HG02759 (cell line): ENCODE measurements at regions not wholly inside any gene's neighbourhood (a gene's known extent, or its start where the extent isn't known, plus 50 kb on each side); places are given as distances from the start of the nearest gene placed in this dataset.
"Not testable (repeated sequence)": the region's sequence is repeated elsewhere in the genome, so short reads cannot be mapped to it uniquely, and the experiment has no call there.

ENCODE experiments used
- ATAC-seq: cut with Tn5 transposase; IDR thresholded peaks from one replicate; pipeline ENCODE4 v1.9.1; 2021; ENCODE audit warnings: mild to moderate bottlenecking, moderate library complexity; ENCODE audit not compliant: unreplicated experiment

GRCh38 chr18:65206551-65207260 lies 544.1 kb upstream of the CDH7 start:
- ATAC-seq, result no peak

GRCh38 chr18:65202091-65202490 lies 548.7 kb upstream of the CDH7 start:
- no peak for ATAC-seq

DNA sequence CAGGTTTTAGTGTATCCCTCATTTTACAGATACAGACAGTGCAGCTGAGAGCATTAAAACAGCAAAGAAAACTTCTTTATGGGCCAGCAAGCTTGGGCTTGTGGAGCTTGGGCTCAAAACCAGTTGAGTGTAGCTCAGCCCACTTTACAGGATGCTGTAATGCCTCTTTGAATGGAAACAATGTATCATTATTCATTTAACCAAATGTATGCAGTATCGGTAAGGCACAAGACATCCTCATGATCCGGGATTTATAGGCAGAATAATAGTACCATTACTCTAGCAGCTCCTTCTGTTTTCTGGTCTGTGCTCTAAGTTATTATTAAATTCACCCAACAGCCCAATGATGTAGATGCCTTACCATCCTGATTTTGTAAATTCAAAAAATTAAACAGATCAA lies 575.1 kb upstream of the CDH7 start:
- ATAC-seq, result no peak

DNA sequence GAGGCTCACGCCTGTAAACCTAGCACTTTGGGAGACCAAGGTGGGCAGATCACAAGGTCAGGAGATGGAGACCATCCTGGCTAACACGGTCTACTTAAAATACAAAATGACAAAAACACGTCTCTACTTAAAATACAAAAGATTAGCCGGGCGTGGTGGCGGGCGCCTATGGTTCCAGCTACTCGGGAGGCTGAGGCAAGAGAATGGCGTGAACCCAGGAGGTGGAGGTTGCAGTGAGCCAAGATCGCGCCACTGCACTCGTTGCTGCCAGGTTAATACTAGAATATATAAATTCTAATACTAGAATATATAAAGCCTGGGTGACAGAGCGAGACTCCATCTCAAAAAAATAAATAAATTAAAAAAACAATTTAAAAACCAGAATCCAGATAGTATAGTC lies 588.7 kb upstream of the CDH7 start:
- ATAC-seq, result not testable (repeated sequence)

DNA sequence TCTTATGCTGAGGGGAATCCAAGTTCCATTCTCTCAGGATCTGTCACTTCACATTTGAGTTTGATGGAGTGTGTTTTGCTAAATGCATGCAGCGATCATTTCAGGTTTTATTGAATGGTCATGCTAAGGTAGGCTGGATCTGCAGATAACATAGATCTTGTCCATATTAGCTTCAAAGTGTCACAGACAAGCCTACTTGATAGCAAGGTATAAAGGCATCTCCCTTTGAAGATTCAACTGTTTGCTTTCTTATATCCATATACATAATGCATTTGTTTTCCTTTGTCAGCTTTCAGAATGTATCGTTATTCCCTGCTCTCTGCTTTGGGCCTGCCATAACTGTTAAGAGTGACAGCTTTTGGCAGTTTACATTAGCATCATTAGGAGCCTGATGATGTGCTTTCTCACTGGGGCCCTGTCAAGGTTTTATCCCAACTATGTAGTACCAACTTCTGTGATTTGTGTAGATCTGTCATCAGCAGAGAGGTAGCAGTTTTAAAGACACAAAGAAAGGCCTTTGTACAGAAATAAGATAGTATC lies 604.3 kb upstream of the CDH7 start:
- ATAC-seq, result no peak

DNA sequence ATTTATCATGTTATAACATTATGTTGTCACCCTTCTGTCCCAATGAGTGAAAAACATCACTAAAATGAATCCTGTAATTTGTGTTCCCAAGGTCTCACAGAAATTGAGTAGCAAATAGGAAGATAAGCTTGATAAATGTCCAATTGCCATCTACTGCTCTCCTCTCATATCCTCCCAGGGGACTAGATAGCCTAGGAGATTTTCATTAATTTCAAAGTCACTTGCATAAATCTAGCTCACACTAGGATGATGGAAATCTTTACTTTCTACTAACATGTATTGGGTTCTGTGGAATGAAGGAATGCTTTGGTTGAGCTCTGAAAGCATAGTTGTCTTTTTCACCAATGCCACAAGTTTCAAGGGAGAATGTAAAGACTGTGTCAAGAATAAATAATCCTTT lies 605.5 kb upstream of the CDH7 start:
- ATAC-seq, result no peak

DNA sequence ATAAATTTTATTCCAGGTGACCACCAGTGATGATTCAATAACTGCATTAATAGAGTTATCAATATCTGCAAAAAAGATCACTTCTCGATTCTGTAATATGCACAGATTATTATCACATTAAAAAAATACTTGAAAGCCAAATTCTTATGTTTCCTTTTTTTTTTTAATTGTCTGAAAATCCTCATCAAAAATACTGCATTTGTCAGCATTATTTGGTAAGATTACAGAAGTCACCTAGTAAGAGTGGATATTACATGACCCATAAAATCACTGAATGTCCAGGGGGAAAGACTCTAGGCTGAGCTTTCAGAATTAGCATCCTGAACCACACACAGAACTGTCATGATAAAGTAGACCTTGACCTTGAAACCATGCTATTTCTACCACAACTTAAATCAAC lies 617.2 kb upstream of the CDH7 start:
- no peak for ATAC-seq

GRCh38 chr18:65124633-65125032 lies 626.2 kb upstream of the CDH7 start:
- no peak for ATAC-seq

DNA sequence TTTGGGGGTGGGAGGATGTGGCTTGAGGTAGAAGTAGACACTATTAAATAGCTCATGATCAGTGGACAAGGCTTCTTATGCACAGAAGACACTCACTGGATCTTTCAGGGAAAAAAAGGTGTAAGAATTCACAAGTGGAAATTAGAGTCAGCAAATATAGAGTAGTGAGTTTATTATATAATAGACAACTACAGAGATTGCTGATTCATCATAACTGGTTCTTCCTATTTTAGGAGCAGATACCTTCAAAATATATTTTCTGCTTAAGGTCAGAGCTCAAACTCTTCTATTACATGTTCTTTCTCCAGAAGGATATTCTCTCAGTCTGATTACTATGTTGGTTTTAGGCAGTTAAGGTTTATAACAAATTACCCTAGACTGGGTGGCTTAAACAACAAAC lies 646.9 kb upstream of the CDH7 start:
- no peak for ATAC-seq

- no peak for ATAC-seq
Observed at GRCh38 chr18:65093346-65093745, 657.5 kb upstream of the CDH7 start.

GRCh38 chr18:65091744-65092329 lies 659.0 kb upstream of the CDH7 start:
- ATAC-seq, result peak; percentile 45

- ATAC-seq, result no peak
Observed at GRCh38 chr18:65082907-65083306, 667.9 kb upstream of the CDH7 start.

GRCh38 chr18:65081786-65082185 lies 669.0 kb upstream of the CDH7 start:
- ATAC-seq, result no peak

DNA sequence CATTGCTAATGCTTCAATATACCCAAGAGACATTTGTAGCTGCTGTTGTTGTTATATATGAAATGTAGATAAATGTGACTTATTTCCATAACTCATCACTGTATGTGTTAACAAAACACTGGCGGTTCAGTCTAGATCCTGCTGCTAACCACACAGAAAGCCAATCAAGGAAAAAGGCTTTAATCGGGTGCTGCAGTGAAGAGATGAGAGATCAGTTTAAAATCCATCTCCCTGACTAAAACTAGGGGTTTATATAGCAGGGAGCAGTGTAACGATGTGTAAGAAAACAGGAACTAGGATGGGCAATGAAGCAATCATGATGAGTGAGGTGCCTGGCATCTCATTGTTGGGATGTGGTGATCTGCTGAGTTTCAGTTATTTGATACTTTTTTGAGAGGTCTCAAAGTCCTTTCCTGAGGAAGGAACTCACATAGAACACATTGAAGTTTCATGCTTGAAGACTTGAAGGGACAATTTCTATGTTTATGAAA lies 677.7 kb upstream of the CDH7 start:
- no peak for ATAC-seq

- ATAC-seq, result no peak
Observed at GRCh38 chr18:65057439-65058083, 693.3 kb upstream of the CDH7 start.

- no peak for ATAC-seq
Observed at GRCh38 chr18:65056575-65056974, 694.2 kb upstream of the CDH7 start.

DNA sequence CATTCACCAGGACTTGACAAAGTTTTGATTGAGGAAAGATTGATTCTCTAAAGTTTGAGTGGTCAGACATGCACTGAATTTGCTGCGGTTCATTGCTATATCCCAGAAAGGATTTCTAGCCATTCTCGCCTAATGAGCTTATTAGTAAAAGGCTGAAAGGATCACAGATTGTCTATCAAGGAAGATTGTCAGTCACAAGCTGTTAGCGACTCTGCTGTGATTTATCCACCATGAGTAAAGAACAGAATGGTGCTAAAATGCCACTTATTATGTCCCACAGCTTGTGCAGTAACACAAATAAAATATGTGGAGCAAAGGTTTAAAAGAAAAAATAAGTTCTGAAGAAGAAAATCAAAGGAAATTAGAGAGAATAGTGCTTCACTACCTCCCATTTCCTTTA lies 701.2 kb upstream of the CDH7 start:
- no peak for ATAC-seq

DNA sequence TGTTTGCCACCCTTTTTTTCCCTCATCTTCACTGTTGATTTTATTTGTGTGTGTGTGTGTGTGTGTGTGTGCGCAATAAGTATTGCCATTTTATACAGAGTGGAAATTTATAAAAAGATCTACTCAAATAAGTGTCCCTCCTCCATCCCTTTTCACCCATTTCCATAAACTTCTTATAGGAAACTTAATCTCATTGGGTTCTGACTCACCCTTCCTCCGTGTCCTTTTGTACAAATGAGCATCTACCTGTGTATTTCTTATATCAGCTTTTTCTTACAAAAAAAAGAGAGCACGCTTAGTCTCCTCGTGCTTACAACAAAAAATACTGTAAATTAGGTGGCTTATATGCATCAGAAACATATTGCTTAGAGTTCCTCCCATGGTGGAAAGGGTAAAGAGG lies 711.2 kb upstream of the CDH7 start:
- no peak for ATAC-seq

- ATAC-seq, result no peak
Observed at GRCh38 chr18:65035701-65036100, 715.1 kb upstream of the CDH7 start.

DNA sequence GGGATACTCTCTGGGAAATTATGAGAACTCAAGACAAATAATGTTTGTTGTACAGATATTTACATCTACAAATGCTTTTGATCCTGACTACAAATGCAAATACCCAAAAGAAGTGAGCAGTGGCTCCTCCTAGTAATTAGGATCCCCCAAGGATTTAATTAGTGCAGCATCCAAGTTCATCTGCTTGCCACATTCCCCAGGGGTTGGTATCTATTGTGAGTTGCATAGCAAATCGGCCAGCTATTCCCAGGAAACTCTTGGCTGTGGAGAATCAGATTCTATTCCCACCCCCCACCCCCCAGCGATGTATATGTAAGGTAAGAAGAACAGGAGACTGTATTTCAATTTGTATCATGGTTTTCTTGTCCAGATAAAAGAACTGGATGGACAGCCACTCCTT lies 725.1 kb upstream of the CDH7 start:
- ATAC-seq, result no peak

DNA sequence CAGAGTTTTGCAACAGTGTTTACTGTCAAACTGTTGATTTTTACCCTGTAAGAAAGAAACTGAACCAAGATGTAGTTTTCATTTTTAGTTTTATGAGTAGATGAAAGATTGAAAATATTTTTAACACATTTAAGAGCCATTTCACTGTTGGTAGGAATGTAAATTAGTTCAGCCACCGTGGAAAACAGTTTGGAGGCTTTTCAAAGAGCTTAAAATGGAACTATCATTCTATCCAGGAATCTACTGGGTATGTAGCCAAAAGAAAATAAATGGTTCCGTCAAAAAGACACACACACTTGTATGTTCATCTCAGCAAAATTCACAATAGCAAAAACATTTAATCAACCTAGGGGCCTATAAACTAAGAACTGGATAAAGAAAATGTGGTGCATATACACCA lies 729.8 kb upstream of the CDH7 start:
- no peak for ATAC-seq

DNA sequence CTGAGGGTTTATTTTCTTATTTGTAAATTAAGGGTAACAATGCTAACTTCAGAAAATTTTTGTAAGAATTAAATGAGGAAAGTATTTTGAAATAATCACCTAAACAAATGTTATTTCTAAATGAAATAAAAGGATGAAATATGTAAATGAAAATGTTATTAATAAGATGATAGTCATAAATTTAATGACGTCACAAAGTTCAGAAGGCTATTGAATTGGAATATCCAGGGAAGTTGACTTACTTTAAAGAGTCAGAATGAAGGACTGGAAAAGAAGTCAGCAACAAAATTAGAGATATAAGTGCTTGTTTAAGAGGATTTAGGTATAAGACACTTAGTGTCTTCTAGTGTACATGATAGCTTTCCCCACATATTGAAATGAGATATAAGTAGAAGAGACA lies 732.6 kb upstream of the CDH7 start:
- no peak for ATAC-seq
